Fibroblast of lung (primary cell): ENCODE measurements at regions not wholly inside any gene's neighbourhood (a gene's known extent, or its start where the extent isn't known, plus 50 kb on each side); places are given as distances from the start of the nearest gene placed in this dataset.

ENCODE experiments used
- DNase-seq, 2 donors: peaks; one replicate each; pipeline versions ENCODE4 v3.0.0 to v3.0.0-alpha.2; 2010; ENCODE audit warnings: low read depth in 2 of 2
- H2AFZ ChIP-seq: 2 replicates; pipeline ENCODE4 v1.5.1; 2012; ENCODE audit warnings: low read length, control low read depth, inconsistent platforms
- H3K27ac ChIP-seq: 2 replicates; pipeline ENCODE4 v1.5.1; 2011; ENCODE audit warnings: low read length, control low read depth; ENCODE audit not compliant: insufficient read depth
- H3K27me3 ChIP-seq: 2 replicates; pipeline ENCODE4 v1.5.1; 2011; ENCODE audit warnings: mild to moderate bottlenecking, low read length; ENCODE audit not compliant: control insufficient read depth, insufficient read depth
- H3K36me3 ChIP-seq: 2 replicates; pipeline ENCODE4 v1.5.1; 2011; ENCODE audit warnings: low read length; ENCODE audit not compliant: control insufficient read depth, insufficient read depth
- H3K4me1 ChIP-seq: 2 replicates; pipeline ENCODE4 v1.5.1; 2011; ENCODE audit warnings: low read length; ENCODE audit not compliant: control insufficient read depth, insufficient read depth; ENCODE audit errors: extremely low read depth
- H3K4me2 ChIP-seq: 2 replicates; pipeline ENCODE4 v1.5.1; 2011; ENCODE audit warnings: low read length, control low read depth; ENCODE audit not compliant: insufficient read depth; ENCODE audit errors: extremely low read depth
- H3K4me3 ChIP-seq, 4 experiments: fragments of 200-600 bp in 1 of 4; sonication (generic) in 1 of 4; replicated peaks in 1 of 4; 2 replicates each; pipeline ENCODE4 v1.5.1; 2011 to 2016; ENCODE audit warnings: low read length in 4 of 4, low read depth in 3 of 4, mild to moderate bottlenecking in 3 of 4, control low read depth in 2 of 4, inconsistent platforms in 1 of 4, mixed read lengths in 1 of 4; ENCODE audit not compliant: insufficient read depth in 1 of 4; ENCODE audit errors: control extremely low read depth in 1 of 4
- H3K79me2 ChIP-seq: 2 replicates; pipeline ENCODE4 v1.5.1; 2012; ENCODE audit warnings: mild to moderate bottlenecking, low read length, inconsistent platforms; ENCODE audit not compliant: control insufficient read depth, insufficient read depth
- H3K9ac ChIP-seq: 2 replicates; pipeline ENCODE4 v1.5.1; 2011; ENCODE audit warnings: mild to moderate bottlenecking, low read length, control low read depth; ENCODE audit not compliant: insufficient read depth
- H3K9me3 ChIP-seq: 2 replicates; pipeline ENCODE4 v1.5.1; 2012; ENCODE audit warnings: low read depth, low read length; ENCODE audit not compliant: control insufficient read depth, insufficient read depth
- H4K20me1 ChIP-seq: 2 replicates; pipeline ENCODE4 v1.5.1; 2011; ENCODE audit warnings: low read length; ENCODE audit not compliant: control insufficient read depth, insufficient read depth; ENCODE audit errors: extremely low read depth
- EZH2 ChIP-seq: IDR thresholded peaks from 2 replicates; pipeline ENCODE4 v1.5.1; 2012; ENCODE audit warnings: low read length, control low read depth, mild to moderate bottlenecking; ENCODE audit errors: missing control alignments
- TF ChIP-seq, protein P1 (sequence below), 2 donors: IDR thresholded peaks in 1 of 2; conservative IDR thresholded peaks in 1 of 2; 1 replicate in 1 of 2; 2 replicates in 1 of 2; pipeline ENCODE4 v1.5.1; 2011 to 2012; ENCODE audit warnings: low read length in 2 of 2, control low read depth in 1 of 2, inconsistent platforms in 1 of 2, low read depth in 1 of 2, mild to moderate bottlenecking in 1 of 2

- no peak overlapping the region for H3K9ac ChIP-seq
- H3K4me3 ChIP-seq: no peak overlapping the region
- H3K27me3 ChIP-seq: no peaks in the 10 kb centered on the region
- no peaks in the 10 kb centered on the region for H3K4me1 ChIP-seq
- no peaks in the 10 kb centered on the region for H4K20me1 ChIP-seq
- H3K36me3 ChIP-seq: no peaks in the 10 kb centered on the region
- no peak overlapping the region for H3K27ac ChIP-seq
- TF ChIP-seq, protein P1, sequence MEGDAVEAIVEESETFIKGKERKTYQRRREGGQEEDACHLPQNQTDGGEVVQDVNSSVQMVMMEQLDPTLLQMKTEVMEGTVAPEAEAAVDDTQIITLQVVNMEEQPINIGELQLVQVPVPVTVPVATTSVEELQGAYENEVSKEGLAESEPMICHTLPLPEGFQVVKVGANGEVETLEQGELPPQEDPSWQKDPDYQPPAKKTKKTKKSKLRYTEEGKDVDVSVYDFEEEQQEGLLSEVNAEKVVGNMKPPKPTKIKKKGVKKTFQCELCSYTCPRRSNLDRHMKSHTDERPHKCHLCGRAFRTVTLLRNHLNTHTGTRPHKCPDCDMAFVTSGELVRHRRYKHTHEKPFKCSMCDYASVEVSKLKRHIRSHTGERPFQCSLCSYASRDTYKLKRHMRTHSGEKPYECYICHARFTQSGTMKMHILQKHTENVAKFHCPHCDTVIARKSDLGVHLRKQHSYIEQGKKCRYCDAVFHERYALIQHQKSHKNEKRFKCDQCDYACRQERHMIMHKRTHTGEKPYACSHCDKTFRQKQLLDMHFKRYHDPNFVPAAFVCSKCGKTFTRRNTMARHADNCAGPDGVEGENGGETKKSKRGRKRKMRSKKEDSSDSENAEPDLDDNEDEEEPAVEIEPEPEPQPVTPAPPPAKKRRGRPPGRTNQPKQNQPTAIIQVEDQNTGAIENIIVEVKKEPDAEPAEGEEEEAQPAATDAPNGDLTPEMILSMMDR (conservative IDR thresholded peaks at IDR 0.05 in 1 of 2, IDR thresholded peaks at IDR 0.05 in 1 of 2; ENCODE audit: low read depth in 1 of 2, low read length in 2 of 2): no peak
- no peaks in the 10 kb centered on the region for H3K9me3 ChIP-seq
- no peak overlapping the region for H3K4me2 ChIP-seq
- peak in 1 of 2 donors; percentile 54 for DNase-seq
- no peak overlapping the region for H2AFZ ChIP-seq
- H3K79me2 ChIP-seq: no peaks in the 10 kb centered on the region
Measured at GRCh38 chr3:192011137-192011536, 550.2 kb downstream of the PYDC2 start.

- Histone ChIP-seq H2AFZ (no peak overlapping the region), H3K4me3 (no peak overlapping the region), H3K4me2 (no peak overlapping the region), H3K9me3 (no peaks in the 10 kb centered on the region), H3K79me2 (no peaks in the 10 kb centered on the region), H4K20me1 (no peaks in the 10 kb centered on the region), H3K9ac (no peak overlapping the region), H3K27ac (no peak overlapping the region), H3K27me3 (no peaks in the 10 kb centered on the region), H3K36me3 (no peaks in the 10 kb centered on the region), H3K4me1 (no peaks in the 10 kb centered on the region)
- TF ChIP-seq, protein P1 (conservative IDR thresholded peaks at IDR 0.05 in 1 of 2, IDR thresholded peaks at IDR 0.05 in 1 of 2; ENCODE audit: low read depth in 1 of 2, low read length in 2 of 2): no peak
- no peak for TF ChIP-seq EZH2
- DNase-seq: no peak
Measured at GRCh38 chr3:192013110-192013509, 552.1 kb downstream of the PYDC2 start.

DNA sequence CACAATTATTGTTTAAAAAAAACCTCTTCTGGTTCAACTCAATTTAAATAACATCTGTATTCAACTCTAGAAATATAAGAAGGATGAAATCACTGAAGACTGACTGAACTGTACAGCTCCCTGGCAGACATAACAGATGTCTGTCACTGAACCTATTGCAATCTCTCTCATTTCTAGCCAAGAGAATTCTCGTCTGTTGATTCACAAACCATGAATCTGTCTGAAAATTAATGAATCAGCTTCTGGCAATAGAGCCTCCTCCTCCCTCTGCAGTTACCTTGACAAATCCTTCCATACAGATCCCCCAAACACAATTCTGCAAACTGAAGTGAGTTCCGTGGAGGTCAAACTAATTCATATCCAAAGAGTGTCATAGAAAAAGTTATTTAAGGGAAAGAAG lies 561.4 kb downstream of the PYDC2 start:
- Histone ChIP-seq H3K36me3 (no peaks in the 10 kb centered on the region), H3K27ac (no peak overlapping the region), H3K9ac (no peak overlapping the region), H3K4me3 (no peak overlapping the region), H3K4me1 (no peaks in the 10 kb centered on the region), H3K27me3 (no peaks in the 10 kb centered on the region), H4K20me1 (no peaks in the 10 kb centered on the region), H3K79me2 (no peaks in the 10 kb centered on the region), H3K4me2 (no peak overlapping the region), H3K9me3 (no peaks in the 10 kb centered on the region), H2AFZ (no peak overlapping the region)
- no peak for TF ChIP-seq EZH2
- TF ChIP-seq, protein P1 (conservative IDR thresholded peaks at IDR 0.05 in 1 of 2, IDR thresholded peaks at IDR 0.05 in 1 of 2; ENCODE audit: low read depth in 1 of 2, low read length in 2 of 2): no peak
- DNase-seq: peak in 1 of 2 donors; percentile 91
